H9 (cell line): ENCODE measurements at regions not wholly inside any gene's neighbourhood (a gene's known extent, or its start where the extent isn't known, plus 50 kb on each side); places are given as distances from the start of the nearest gene placed in this dataset.
A peak's percentile ranks its signal among the peaks of the same experiment; 100 is the strongest.

ENCODE experiments used
- DNase-seq: peaks from one replicate; pipeline ENCODE4 v3.0.0-alpha.2; 2017
- H2AFZ ChIP-seq: one replicate; pipeline ENCODE4 v1.6.1; 2013; ENCODE audit warnings: mild to moderate bottlenecking, low read length, control low read depth, moderate library complexity
- H2AK5ac ChIP-seq: 2 replicates; pipeline ENCODE4 v1.6.1; 2013; ENCODE audit warnings: low read length, control low read depth, mixed read lengths; ENCODE audit not compliant: insufficient read length
- H2BK120ac ChIP-seq: one replicate; pipeline ENCODE4 v1.6.1; 2013; ENCODE audit warnings: low read depth, mild to moderate bottlenecking, low read length, control low read depth, inconsistent platforms; ENCODE audit not compliant: poor library complexity, severe bottlenecking
- H2BK12ac ChIP-seq: 2 replicates; pipeline ENCODE4 v1.6.1; 2013; ENCODE audit warnings: low read length, control low read depth, mixed read lengths, low read depth; ENCODE audit not compliant: insufficient read length
- H2BK15ac ChIP-seq: 2 replicates; pipeline ENCODE4 v1.6.1; 2013; ENCODE audit warnings: low read depth, low read length, control low read depth
- H2BK20ac ChIP-seq: one replicate; pipeline ENCODE4 v1.6.1; 2013; ENCODE audit warnings: low read depth, mild to moderate bottlenecking, low read length, control low read depth, inconsistent platforms; ENCODE audit not compliant: poor library complexity, severe bottlenecking
- H2BK5ac ChIP-seq: 2 replicates; pipeline ENCODE4 v1.6.1; 2013; ENCODE audit warnings: low read length, control low read depth, mixed read lengths; ENCODE audit not compliant: insufficient read length
- H3K14ac ChIP-seq: 2 replicates; pipeline ENCODE4 v1.6.1; 2013; ENCODE audit warnings: low read length, control low read depth; ENCODE audit not compliant: insufficient read depth
- H3K18ac ChIP-seq: 2 replicates; pipeline ENCODE4 v1.6.1; 2013; ENCODE audit warnings: low read depth, mild to moderate bottlenecking, mixed read lengths, low read length, control low read depth; ENCODE audit not compliant: insufficient read length
- H3K23ac ChIP-seq: 2 replicates; pipeline ENCODE4 v1.6.1; 2013; ENCODE audit warnings: low read length, control low read depth, mixed read lengths, low read depth; ENCODE audit not compliant: insufficient read length
- H3K23me2 ChIP-seq: 2 replicates; pipeline ENCODE4 v1.6.1; 2013; ENCODE audit warnings: low read depth, mild to moderate bottlenecking, mixed read lengths, low read length, control low read depth; ENCODE audit not compliant: insufficient read length, poor library complexity, severe bottlenecking
- H3K27ac ChIP-seq: 2 replicates; pipeline ENCODE4 v1.5.1; 2013; ENCODE audit warnings: low read length, control low read depth, mixed read lengths, low read depth; ENCODE audit not compliant: insufficient read length
- H3K27me3 ChIP-seq: 2 replicates; pipeline ENCODE4 v1.6.1; 2013; ENCODE audit warnings: low read length, control low read depth, inconsistent platforms; ENCODE audit not compliant: insufficient read depth
- H3K4ac ChIP-seq: 2 replicates; pipeline ENCODE4 v1.6.1; 2013; ENCODE audit warnings: low read depth, mild to moderate bottlenecking, control low read depth, inconsistent platforms, low read length, moderate library complexity
- H3K4me1 ChIP-seq: 2 replicates; pipeline ENCODE4 v1.6.1; 2013; ENCODE audit warnings: low read length, control low read depth, inconsistent platforms; ENCODE audit not compliant: insufficient read depth
- H3K4me2 ChIP-seq: 2 replicates; pipeline ENCODE4 v1.6.1; 2013; ENCODE audit warnings: low read length, control low read depth, mixed read lengths; ENCODE audit not compliant: insufficient read length, insufficient read depth
- H3K56ac ChIP-seq: 2 replicates; pipeline ENCODE4 v1.6.1; 2013; ENCODE audit warnings: low read depth, mild to moderate bottlenecking, mixed read lengths, low read length, control low read depth; ENCODE audit not compliant: insufficient read length
- H3K79me1 ChIP-seq: 2 replicates; pipeline ENCODE4 v1.6.1; 2013; ENCODE audit warnings: low read depth, mild to moderate bottlenecking, moderate library complexity, low read length, control low read depth, inconsistent platforms; ENCODE audit not compliant: insufficient read depth, poor library complexity, severe bottlenecking
- H3K79me2 ChIP-seq: 2 replicates; pipeline ENCODE4 v1.6.1; 2013; ENCODE audit warnings: low read length, control low read depth, inconsistent platforms; ENCODE audit not compliant: insufficient read depth
- H3K9ac ChIP-seq: 2 replicates; pipeline ENCODE4 v1.6.1; 2013; ENCODE audit warnings: low read length, control low read depth, mixed read lengths; ENCODE audit not compliant: insufficient read length; ENCODE audit errors: extremely low read depth
- H3K9me3 ChIP-seq: one replicate; pipeline ENCODE4 v1.6.1; 2013; ENCODE audit warnings: low read depth, low read length, inconsistent platforms; ENCODE audit not compliant: control insufficient read depth
- H3T11ph ChIP-seq: one replicate; pipeline ENCODE4 v1.6.1; 2013; ENCODE audit warnings: mild to moderate bottlenecking, low read length, control low read depth, inconsistent platforms
- H4K20me1 ChIP-seq: one replicate; pipeline ENCODE4 v1.6.1; 2013; ENCODE audit not compliant: control insufficient read depth, insufficient read length, insufficient read depth
- H4K5ac ChIP-seq: 2 replicates; pipeline ENCODE4 v1.6.1; 2013; ENCODE audit warnings: low read depth, mild to moderate bottlenecking, mixed read lengths, low read length, control low read depth; ENCODE audit not compliant: insufficient read length
- H4K8ac ChIP-seq: replicated peaks from 2 replicates; pipeline ENCODE4 v1.6.1; 2013; ENCODE audit warnings: low read length, control low read depth, mixed read lengths, low read depth; ENCODE audit not compliant: insufficient read length
- H4K91ac ChIP-seq: 2 replicates; pipeline ENCODE4 v1.6.1; 2013; ENCODE audit warnings: low read depth, mild to moderate bottlenecking, moderate library complexity, mixed read lengths, low read length, control low read depth; ENCODE audit not compliant: insufficient read length
- H3K27ac Mint-ChIP-seq, 3 experiments: 2 replicates in 2 of 3; 3 replicates in 1 of 3; pipeline ENCODE4 v1.8.0; 2020 to 2021; ENCODE audit warnings: mixed read lengths in 3 of 3, mild to moderate bottlenecking in 1 of 3, moderate library complexity in 1 of 3
- H3K27me3 Mint-ChIP-seq: 2 replicates; pipeline ENCODE4 v1.8.0; 2021; ENCODE audit warnings: low read depth, mild to moderate bottlenecking, moderate library complexity, mixed read lengths
- H3K36me3 Mint-ChIP-seq, 3 experiments: 2 replicates in 2 of 3; 3 replicates in 1 of 3; pipeline ENCODE4 v1.8.0; 2020 to 2021; ENCODE audit warnings: low read depth in 3 of 3, mixed read lengths in 3 of 3; ENCODE audit not compliant: insufficient read depth in 1 of 3
- H3K4me1 Mint-ChIP-seq, 2 experiments: 2 replicates each; pipeline ENCODE4 v1.8.0; 2020; ENCODE audit warnings: mixed read lengths in 2 of 2
- H3K4me3 Mint-ChIP-seq, 2 experiments: 2 replicates in 1 of 2; 3 replicates in 1 of 2; pipeline ENCODE4 v1.8.0; 2020 to 2021; ENCODE audit warnings: mild to moderate bottlenecking in 2 of 2, mixed read lengths in 2 of 2, moderate library complexity in 1 of 2
- H3K9me3 Mint-ChIP-seq, 2 experiments: 2 replicates in 1 of 2; 3 replicates in 1 of 2; pipeline ENCODE4 v1.8.0; 2020; ENCODE audit warnings: mild to moderate bottlenecking in 2 of 2, mixed read lengths in 2 of 2, moderate library complexity in 1 of 2
- WGBS: extraction: QIAGEN DNeasy Blood & Tissue Kit; methylation state at CpG from one replicate; pipeline ENCODE4 v1.1.7; 2013; ENCODE audit warnings: missing lambda C conversion rate, low lambda C conversion rate, mixed read lengths; ENCODE audit not compliant: insufficient read length; ENCODE audit errors: extremely low coverage; 5-methylcytosine and 5-hydroxymethylcytosine counted together
- TF ChIP-seq, protein P1 (sequence below): fragments of 200-600 bp; sonication (generic); conservative IDR thresholded peaks from 3 replicates; pipeline ENCODE4 v1.8.0; 2021; ENCODE audit warnings: antibody characterized with exemption, mild to moderate bottlenecking

DNA sequence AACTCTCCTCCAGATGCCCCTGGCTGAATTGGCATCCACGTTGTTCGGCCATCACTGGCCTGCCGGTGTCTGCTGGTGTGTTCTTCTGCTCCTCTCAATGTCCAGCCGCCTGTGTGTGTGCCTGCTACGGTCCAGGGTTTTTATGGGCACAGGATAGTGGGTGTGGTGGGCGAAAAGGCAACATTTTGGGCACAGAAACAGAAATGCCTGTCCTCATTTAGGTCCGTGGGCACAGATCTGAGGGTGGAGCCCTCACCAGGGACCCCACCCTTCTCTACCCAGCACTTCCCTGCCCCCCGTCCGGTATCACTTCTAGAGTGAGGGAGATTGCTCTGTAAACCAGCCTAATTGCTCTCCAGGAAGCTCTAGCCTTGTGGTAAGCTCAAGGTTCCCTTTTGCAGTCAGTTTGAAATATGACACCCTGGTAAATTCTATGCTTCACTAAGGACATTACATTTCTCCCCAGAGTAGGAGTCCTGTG, 410.1 kb downstream of the MAT2B start:
- no peak overlapping the region for H2BK5ac ChIP-seq
- H3K9me3 ChIP-seq = no peaks in the 10 kb centered on the region
- no peaks in the 10 kb centered on the region for H4K20me1 ChIP-seq
- no peaks in the 10 kb centered on the region for H3K27me3 ChIP-seq
- no peak overlapping the region for H3K18ac ChIP-seq
- H4K91ac ChIP-seq = no peak overlapping the region
- H3K4me2 ChIP-seq = no peak overlapping the region
- no peak for DNase-seq
- Mint-ChIP-seq H3K36me3 (peaks cover 5 to 8% (median 7%) of the 10 kb centered on the region in 3 experiments; a peak in 5 of 7 replicates), H3K4me3 (no peak overlapping the region), H3K9me3 (peaks cover 9 to 11% of the 10 kb centered on the region in 2 experiments), H3K27ac (peak overlapping the region in 2 of 3 experiments; percentile 29 to 44; a peak in 4 of 7 replicates), H3K4me1 (peaks cover 11 to 17% of the 10 kb centered on the region in 2 experiments), H3K27me3 (no peaks in the 10 kb centered on the region)
- no peak overlapping the region for H2BK120ac ChIP-seq
- H3K4me1 ChIP-seq = peaks cover 4% of the 10 kb centered on the region; the same call in 1 of the 2 replicates
- WGBS = no CpG with 5 or more reads among the region's 9 CpGs
- no peaks in the 10 kb centered on the region for H3K79me1 ChIP-seq
- no peak overlapping the region for H2BK12ac ChIP-seq
- no peak overlapping the region for H2AK5ac ChIP-seq
- no peaks in the 10 kb centered on the region for H3K79me2 ChIP-seq
- no peak overlapping the region for H4K5ac ChIP-seq
- H2BK20ac ChIP-seq = no peak overlapping the region
- no peak overlapping the region for H3T11ph ChIP-seq
- TF ChIP-seq, protein P1, sequence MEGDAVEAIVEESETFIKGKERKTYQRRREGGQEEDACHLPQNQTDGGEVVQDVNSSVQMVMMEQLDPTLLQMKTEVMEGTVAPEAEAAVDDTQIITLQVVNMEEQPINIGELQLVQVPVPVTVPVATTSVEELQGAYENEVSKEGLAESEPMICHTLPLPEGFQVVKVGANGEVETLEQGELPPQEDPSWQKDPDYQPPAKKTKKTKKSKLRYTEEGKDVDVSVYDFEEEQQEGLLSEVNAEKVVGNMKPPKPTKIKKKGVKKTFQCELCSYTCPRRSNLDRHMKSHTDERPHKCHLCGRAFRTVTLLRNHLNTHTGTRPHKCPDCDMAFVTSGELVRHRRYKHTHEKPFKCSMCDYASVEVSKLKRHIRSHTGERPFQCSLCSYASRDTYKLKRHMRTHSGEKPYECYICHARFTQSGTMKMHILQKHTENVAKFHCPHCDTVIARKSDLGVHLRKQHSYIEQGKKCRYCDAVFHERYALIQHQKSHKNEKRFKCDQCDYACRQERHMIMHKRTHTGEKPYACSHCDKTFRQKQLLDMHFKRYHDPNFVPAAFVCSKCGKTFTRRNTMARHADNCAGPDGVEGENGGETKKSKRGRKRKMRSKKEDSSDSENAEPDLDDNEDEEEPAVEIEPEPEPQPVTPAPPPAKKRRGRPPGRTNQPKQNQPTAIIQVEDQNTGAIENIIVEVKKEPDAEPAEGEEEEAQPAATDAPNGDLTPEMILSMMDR = no peak
- H2AFZ ChIP-seq = no peak overlapping the region
- no peak overlapping the region for H3K9ac ChIP-seq
- H3K23ac ChIP-seq = no peak overlapping the region
- no peak overlapping the region for H3K14ac ChIP-seq
- H3K23me2 ChIP-seq = no peaks in the 10 kb centered on the region
- H4K8ac ChIP-seq = no peak overlapping the region
- H3K27ac ChIP-seq = no peak overlapping the region
- no peak overlapping the region for H3K4ac ChIP-seq
- H3K56ac ChIP-seq = no peak overlapping the region
- no peak overlapping the region for H2BK15ac ChIP-seq
